ENCODE measurements at regions not wholly inside any gene's neighbourhood (a gene's known extent, or its start where the extent isn't known, plus 50 kb on each side); places are given as distances from the start of the nearest gene placed in this dataset.

- ChIA-PET CTCF (no interaction called here), POLR2A (no interaction called here)
- DNase-seq (ENCODE audit: extremely low spot score): no peak
- no peak for TF ChIP-seq FOXM1 (IDR thresholded peaks at IDR 0.05; ENCODE audit: borderline replicate concordance)
- no peak for TF ChIP-seq ELF4 (IDR thresholded peaks at IDR 0.05)
- TF ChIP-seq PKNOX1 (IDR thresholded peaks at IDR 0.05): no peak
- no peak for TF ChIP-seq SP1 (IDR thresholded peaks at IDR 0.05)
- no peak for TF ChIP-seq ARNT (IDR thresholded peaks at IDR 0.05)
- no peak for TF ChIP-seq SUZ12 (IDR thresholded peaks at IDR 0.05)
These were observed 623.6 kb downstream of the STIM2 start for GRCh38 chr4:27484216-27484615.

GRCh38 chr4:27490315-27490714 is 629.7 kb downstream of the STIM2 start:
- ChIA-PET POLR2A (no interaction called here), CTCF (no interaction called here)
- TF ChIP-seq PKNOX1 (IDR thresholded peaks at IDR 0.05) (no peak), FOXA1 (IDR thresholded peaks at IDR 0.05) (no peak), SP1 (IDR thresholded peaks at IDR 0.05) (no peak), ZNF384 (IDR thresholded peaks at IDR 0.05) (no peak), LEF1 (IDR thresholded peaks at IDR 0.05; ENCODE audit: borderline replicate concordance) (no peak), TARDBP (IDR thresholded peaks at IDR 0.05) (no peak), BHLHE40 (IDR thresholded peaks at IDR 0.05; ENCODE audit: borderline replicate concordance) (no peak), CTBP1 (IDR thresholded peaks at IDR 0.05; ENCODE audit: borderline replicate concordance) (no peak), FOXM1 (IDR thresholded peaks at IDR 0.05; ENCODE audit: borderline replicate concordance) (no peak), ARNT (IDR thresholded peaks at IDR 0.05) (no peak), L3MBTL2 (conservative IDR thresholded peaks at IDR 0.05) (no peak), NFRKB (IDR thresholded peaks at IDR 0.05) (no peak), ELF4 (IDR thresholded peaks at IDR 0.05) (no peak), SUZ12 (IDR thresholded peaks at IDR 0.05) (no peak), FOXK2 (IDR thresholded peaks at IDR 0.05) (no peak), HDGF (IDR thresholded peaks at IDR 0.05; ENCODE audit: borderline replicate concordance) (no peak)
- no peak for DNase-seq (ENCODE audit: extremely low spot score)

GRCh38 chr4:27490766-27491165 is 630.1 kb downstream of the STIM2 start:
- ChIA-PET CTCF (no interaction called here), POLR2A (no interaction called here)
- DNase-seq (ENCODE audit: extremely low spot score): no peak
- TF ChIP-seq FOXA1 (IDR thresholded peaks at IDR 0.05): no peak
- TF ChIP-seq ZNF384 (IDR thresholded peaks at IDR 0.05): no peak
- no peak for TF ChIP-seq SP1 (IDR thresholded peaks at IDR 0.05)
- TF ChIP-seq BHLHE40 (IDR thresholded peaks at IDR 0.05; ENCODE audit: borderline replicate concordance): no peak
- TF ChIP-seq ARNT (IDR thresholded peaks at IDR 0.05): no peak
- no peak for TF ChIP-seq SUZ12 (IDR thresholded peaks at IDR 0.05)
- TF ChIP-seq CTBP1 (IDR thresholded peaks at IDR 0.05; ENCODE audit: borderline replicate concordance): no peak
- TF ChIP-seq HDGF (IDR thresholded peaks at IDR 0.05; ENCODE audit: borderline replicate concordance): no peak
- TF ChIP-seq FOXK2 (IDR thresholded peaks at IDR 0.05): no peak
- no peak for TF ChIP-seq FOXM1 (IDR thresholded peaks at IDR 0.05; ENCODE audit: borderline replicate concordance)
- TF ChIP-seq PKNOX1 (IDR thresholded peaks at IDR 0.05): no peak
- no peak for TF ChIP-seq LEF1 (IDR thresholded peaks at IDR 0.05; ENCODE audit: borderline replicate concordance)
- TF ChIP-seq ELF4 (IDR thresholded peaks at IDR 0.05): no peak

- no peak for DNase-seq (ENCODE audit: extremely low spot score)
- ChIA-PET CTCF (no interaction called here), POLR2A (no interaction called here)
- TF ChIP-seq FOXA1 (IDR thresholded peaks at IDR 0.05): no peak
- no peak for TF ChIP-seq SUZ12 (IDR thresholded peaks at IDR 0.05)
- no peak for TF ChIP-seq FOXK2 (IDR thresholded peaks at IDR 0.05)
- TF ChIP-seq BHLHE40 (IDR thresholded peaks at IDR 0.05; ENCODE audit: borderline replicate concordance): no peak
- no peak for TF ChIP-seq HDGF (IDR thresholded peaks at IDR 0.05; ENCODE audit: borderline replicate concordance)
These were observed 645.8 kb downstream of the STIM2 start for GRCh38 chr4:27506401-27506800.

- ChIA-PET CTCF (no interaction called here), POLR2A (no interaction called here)
- no peak for DNase-seq (ENCODE audit: extremely low spot score)
- no peak for TF ChIP-seq ARNT (IDR thresholded peaks at IDR 0.05)
These were observed 654.1 kb downstream of the STIM2 start for GRCh38 chr4:27514711-27515110.

GRCh38 chr4:27515140-27515539 is 654.5 kb downstream of the STIM2 start:
- no peak for DNase-seq (ENCODE audit: extremely low spot score)
- TF ChIP-seq FOXK2 (IDR thresholded peaks at IDR 0.05): no peak
- ChIA-PET POLR2A (no interaction called here), CTCF (no interaction called here)

GRCh38 chr4:27518876-27519275 is 658.2 kb downstream of the STIM2 start:
- DNase-seq (ENCODE audit: extremely low spot score): no peak
- CTCF ChIA-PET: no interaction called here
- TF ChIP-seq SUZ12 (IDR thresholded peaks at IDR 0.05) (no peak), CTBP1 (IDR thresholded peaks at IDR 0.05; ENCODE audit: borderline replicate concordance) (no peak), ZNF384 (IDR thresholded peaks at IDR 0.05) (no peak), FOXA1 (IDR thresholded peaks at IDR 0.05) (no peak), LEF1 (IDR thresholded peaks at IDR 0.05; ENCODE audit: borderline replicate concordance) (no peak), ARNT (IDR thresholded peaks at IDR 0.05) (no peak), NFRKB (IDR thresholded peaks at IDR 0.05) (no peak), BHLHE40 (IDR thresholded peaks at IDR 0.05; ENCODE audit: borderline replicate concordance) (no peak), PKNOX1 (IDR thresholded peaks at IDR 0.05) (no peak), TARDBP (IDR thresholded peaks at IDR 0.05) (no peak), SP1 (IDR thresholded peaks at IDR 0.05) (no peak), FOXM1 (IDR thresholded peaks at IDR 0.05; ENCODE audit: borderline replicate concordance) (no peak), HDGF (IDR thresholded peaks at IDR 0.05; ENCODE audit: borderline replicate concordance) (no peak), L3MBTL2 (conservative IDR thresholded peaks at IDR 0.05) (no peak), FOXK2 (IDR thresholded peaks at IDR 0.05) (no peak), ELF4 (IDR thresholded peaks at IDR 0.05) (no peak)
- POLR2A ChIA-PET: no interaction called here

All from HEK293T (cell line).